ENCODE measurements at regions not wholly inside any gene's neighbourhood (a gene's known extent, or its start where the extent isn't known, plus 50 kb on each side); places are given as distances from the start of the nearest gene placed in this dataset.

- peak overlapping the region; percentile 20 for H3K27ac ChIP-seq
- peaks cover 8% of the 10 kb centered on the region for H3K4me1 ChIP-seq
- TF ChIP-seq POLR2A (IDR thresholded peaks at IDR 0.05) = no peak
- no peak for TF ChIP-seq POLR2AphosphoS5 (IDR thresholded peaks at IDR 0.05; ENCODE audit: insufficient read depth in 1 of 2, low read depth in 1 of 2)
- no peak for TF ChIP-seq CTCF (IDR thresholded peaks at IDR 0.05)
- no peaks in the 10 kb centered on the region for H3K36me3 ChIP-seq
- intact Hi-C loops (cut with DNase I) = no loop called here
- no peaks in the 10 kb centered on the region for H3K27me3 ChIP-seq
- H3K4me3 ChIP-seq = no peak overlapping the region
- DNase-seq (ENCODE audit: extremely low spot score in 2 of 2) = no peak
- no peaks in the 10 kb centered on the region for H3K9me3 ChIP-seq
Measured at GRCh38 chr4:186920992-186921391, 197.3 kb upstream of the FAT1 start.

- Histone ChIP-seq H3K4me3 (no peak overlapping the region), H3K36me3 (no peaks in the 10 kb centered on the region), H3K27me3 (no peaks in the 10 kb centered on the region), H3K9me3 (no peaks in the 10 kb centered on the region), H3K4me1 (peaks cover 8% of the 10 kb centered on the region), H3K27ac (no peak overlapping the region)
- TF ChIP-seq POLR2AphosphoS5 (IDR thresholded peaks at IDR 0.05; ENCODE audit: insufficient read depth in 1 of 2, low read depth in 1 of 2) = no peak
- no peak for TF ChIP-seq POLR2A (IDR thresholded peaks at IDR 0.05)
- no peak for TF ChIP-seq CTCF (IDR thresholded peaks at IDR 0.05)
- DNase-seq (ENCODE audit: extremely low spot score in 2 of 2) = no peak
- intact Hi-C loops (cut with DNase I) = no loop called here
Measured at GRCh38 chr4:186924723-186925122, 201.1 kb upstream of the FAT1 start.

- Histone ChIP-seq H3K4me3 (no peak overlapping the region), H3K9me3 (no peaks in the 10 kb centered on the region), H3K27me3 (no peaks in the 10 kb centered on the region), H3K36me3 (no peaks in the 10 kb centered on the region), H3K4me1 (peaks cover 5% of the 10 kb centered on the region), H3K27ac (no peak overlapping the region)
- TF ChIP-seq POLR2A (IDR thresholded peaks at IDR 0.05) (no peak), POLR2AphosphoS5 (IDR thresholded peaks at IDR 0.05; ENCODE audit: insufficient read depth in 1 of 2, low read depth in 1 of 2) (no peak), CTCF (IDR thresholded peaks at IDR 0.05) (no peak)
- no peak for DNase-seq (ENCODE audit: extremely low spot score in 2 of 2)
- intact Hi-C loops (cut with DNase I) = no loop called here
Measured at GRCh38 chr4:186927624-186928023, 204.0 kb upstream of the FAT1 start.

GRCh38 chr4:186930024-186930423, 206.4 kb upstream of the FAT1 start:
- H3K36me3 ChIP-seq = no peaks in the 10 kb centered on the region
- no peaks in the 10 kb centered on the region for H3K27me3 ChIP-seq
- peaks cover 17% of the 10 kb centered on the region for H3K4me1 ChIP-seq
- DNase-seq (ENCODE audit: extremely low spot score in 2 of 2) = no peak
- no peak for TF ChIP-seq CTCF (IDR thresholded peaks at IDR 0.05)
- TF ChIP-seq POLR2A (IDR thresholded peaks at IDR 0.05) = no peak
- TF ChIP-seq POLR2AphosphoS5 (IDR thresholded peaks at IDR 0.05; ENCODE audit: insufficient read depth in 1 of 2, low read depth in 1 of 2) = no peak
- no peak overlapping the region for H3K4me3 ChIP-seq
- intact Hi-C loops (cut with DNase I) = no loop called here
- no peak overlapping the region for H3K27ac ChIP-seq
- no peaks in the 10 kb centered on the region for H3K9me3 ChIP-seq

GRCh38 chr4:186931519-186931918, 207.9 kb upstream of the FAT1 start:
- H3K4me1 ChIP-seq = peaks cover 26% of the 10 kb centered on the region
- no peak for TF ChIP-seq POLR2AphosphoS5 (IDR thresholded peaks at IDR 0.05; ENCODE audit: insufficient read depth in 1 of 2, low read depth in 1 of 2)
- TF ChIP-seq CTCF (IDR thresholded peaks at IDR 0.05) = no peak
- TF ChIP-seq POLR2A (IDR thresholded peaks at IDR 0.05) = no peak
- H3K27ac ChIP-seq = peak overlapping the region; percentile 39
- intact Hi-C loops (cut with DNase I) = no loop called here
- H3K36me3 ChIP-seq = no peaks in the 10 kb centered on the region
- H3K4me3 ChIP-seq = no peak overlapping the region
- DNase-seq (ENCODE audit: extremely low spot score in 2 of 2) = no peak
- H3K9me3 ChIP-seq = no peaks in the 10 kb centered on the region
- no peaks in the 10 kb centered on the region for H3K27me3 ChIP-seq
